ENCODE measurements at regions not wholly inside any gene's neighbourhood (a gene's known extent, or its start where the extent isn't known, plus 50 kb on each side); places are given as distances from the start of the nearest gene placed in this dataset.

DNA sequence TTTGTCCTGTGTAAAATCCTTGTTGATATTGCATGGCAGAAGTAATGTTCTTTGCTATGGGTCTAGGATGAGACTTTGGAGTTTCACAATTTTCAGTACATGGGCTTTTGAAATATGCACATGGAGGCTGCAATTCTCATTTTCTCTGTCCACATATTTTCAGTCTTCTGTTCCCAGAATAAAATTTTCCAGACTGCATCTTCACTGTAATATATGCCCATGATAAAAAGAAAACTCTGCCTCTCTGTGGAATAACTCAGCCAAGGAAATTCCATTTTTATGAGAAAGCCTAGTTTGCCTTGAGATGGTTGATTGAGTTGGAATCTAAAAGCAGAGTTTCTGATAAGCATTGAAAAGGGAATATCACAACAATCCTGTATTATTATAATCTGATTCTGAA lies 601.4 kb upstream of the AADAT start:
- TF ChIP-seq, protein P1, sequence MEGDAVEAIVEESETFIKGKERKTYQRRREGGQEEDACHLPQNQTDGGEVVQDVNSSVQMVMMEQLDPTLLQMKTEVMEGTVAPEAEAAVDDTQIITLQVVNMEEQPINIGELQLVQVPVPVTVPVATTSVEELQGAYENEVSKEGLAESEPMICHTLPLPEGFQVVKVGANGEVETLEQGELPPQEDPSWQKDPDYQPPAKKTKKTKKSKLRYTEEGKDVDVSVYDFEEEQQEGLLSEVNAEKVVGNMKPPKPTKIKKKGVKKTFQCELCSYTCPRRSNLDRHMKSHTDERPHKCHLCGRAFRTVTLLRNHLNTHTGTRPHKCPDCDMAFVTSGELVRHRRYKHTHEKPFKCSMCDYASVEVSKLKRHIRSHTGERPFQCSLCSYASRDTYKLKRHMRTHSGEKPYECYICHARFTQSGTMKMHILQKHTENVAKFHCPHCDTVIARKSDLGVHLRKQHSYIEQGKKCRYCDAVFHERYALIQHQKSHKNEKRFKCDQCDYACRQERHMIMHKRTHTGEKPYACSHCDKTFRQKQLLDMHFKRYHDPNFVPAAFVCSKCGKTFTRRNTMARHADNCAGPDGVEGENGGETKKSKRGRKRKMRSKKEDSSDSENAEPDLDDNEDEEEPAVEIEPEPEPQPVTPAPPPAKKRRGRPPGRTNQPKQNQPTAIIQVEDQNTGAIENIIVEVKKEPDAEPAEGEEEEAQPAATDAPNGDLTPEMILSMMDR (IDR thresholded peaks at IDR 0.05): no peak
- TF ChIP-seq EP300 (IDR thresholded peaks at IDR 0.05): no peak
- no peak for TF ChIP-seq POLR2A (IDR thresholded peaks at IDR 0.05)
- TF ChIP-seq POLR2AphosphoS5 (IDR thresholded peaks at IDR 0.05): no peak

All from gastroesophageal sphincter (tissue), 3 donors.